SIG-M5 treated with dmso at 0.1 percent for 504 hours (cell line): ENCODE measurements at regions not wholly inside any gene's neighbourhood (a gene's known extent, or its start where the extent isn't known, plus 50 kb on each side); places are given as distances from the start of the nearest gene placed in this dataset.
"Not testable (repeated sequence)": the region's sequence is repeated elsewhere in the genome, so short reads cannot be mapped to it uniquely, and the experiment has no call there.

Experiments used
- DNase-seq: peaks from one replicate; lab custom pipeline; 2025; ENCODE audit not compliant: unreplicated experiment; lab: John Stamatoyannopoulos, UW

GRCh38 chr5:53405396-53405795, 75.0 kb upstream of the FST start:
- no peak for DNase-seq

DNA sequence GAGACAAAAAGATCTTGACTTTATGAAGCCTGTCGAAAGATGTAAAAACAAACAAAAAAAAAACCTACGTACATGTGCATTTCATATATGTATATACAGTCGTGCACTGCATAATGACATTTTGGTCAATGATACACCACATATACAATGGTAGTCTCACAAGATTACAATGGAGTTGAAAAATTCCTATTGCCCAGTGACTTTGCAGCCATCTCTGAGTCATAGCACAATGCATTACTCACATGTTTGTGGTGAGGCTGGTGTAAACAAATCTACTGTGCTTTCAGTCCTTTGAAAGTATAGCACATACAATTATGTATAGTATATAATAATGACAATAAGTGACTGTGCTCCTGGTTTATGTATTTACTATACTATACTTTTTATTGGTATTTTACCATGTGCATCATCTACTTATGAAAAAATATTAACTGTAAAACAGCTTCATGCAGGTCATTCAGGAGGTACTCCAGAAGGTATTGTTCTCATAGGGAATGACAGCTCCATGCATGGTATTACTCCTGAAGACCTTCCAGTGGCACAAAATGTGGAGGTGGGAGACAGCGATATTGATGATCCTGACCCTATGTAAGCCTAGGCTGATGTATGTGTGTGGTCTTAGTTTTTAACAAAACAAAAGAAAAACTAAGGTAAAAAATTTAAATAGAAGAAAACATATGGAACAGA, 73.7 kb upstream of the FST start:
- no peak for DNase-seq

DNA sequence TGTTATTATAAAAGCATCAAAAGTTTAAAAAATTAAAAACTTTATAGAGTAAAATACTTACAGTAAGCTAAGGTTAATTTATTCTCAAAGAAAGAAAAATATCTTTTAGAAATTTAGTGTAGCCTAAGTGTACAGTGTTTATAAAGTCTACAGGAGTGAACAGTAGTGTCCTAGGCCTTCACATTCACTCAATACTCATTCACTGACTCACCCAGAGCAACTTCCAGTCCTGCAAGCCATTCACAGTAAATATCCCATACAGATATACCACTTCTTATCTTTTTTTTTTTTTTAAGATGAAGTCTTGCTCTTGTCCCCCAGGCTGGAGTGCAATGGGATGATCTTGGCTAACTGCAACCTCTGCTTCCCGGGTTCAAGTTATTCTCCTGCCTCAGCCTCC, 73.1 kb upstream of the FST start:
- DNase-seq: no peak

DNA sequence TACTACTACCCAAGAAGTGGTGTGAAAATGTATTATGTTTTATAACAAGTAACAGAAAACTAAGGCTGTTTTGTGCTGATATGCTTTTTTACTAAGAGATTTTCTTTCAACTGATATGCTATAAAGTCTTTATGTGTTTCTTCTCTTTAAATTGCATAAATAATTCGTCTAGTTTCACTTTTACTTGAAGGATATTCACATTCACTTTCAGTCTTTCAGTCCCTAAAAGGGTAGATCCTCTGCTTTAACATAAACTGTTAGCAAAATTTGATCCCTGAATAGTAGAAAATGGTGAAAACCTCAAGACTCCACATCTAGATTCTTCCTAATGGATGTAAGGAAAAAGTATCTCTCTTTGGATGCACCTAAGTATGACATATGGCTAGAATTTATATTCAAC, 69.0 kb upstream of the FST start:
- DNase-seq: no peak

DNA sequence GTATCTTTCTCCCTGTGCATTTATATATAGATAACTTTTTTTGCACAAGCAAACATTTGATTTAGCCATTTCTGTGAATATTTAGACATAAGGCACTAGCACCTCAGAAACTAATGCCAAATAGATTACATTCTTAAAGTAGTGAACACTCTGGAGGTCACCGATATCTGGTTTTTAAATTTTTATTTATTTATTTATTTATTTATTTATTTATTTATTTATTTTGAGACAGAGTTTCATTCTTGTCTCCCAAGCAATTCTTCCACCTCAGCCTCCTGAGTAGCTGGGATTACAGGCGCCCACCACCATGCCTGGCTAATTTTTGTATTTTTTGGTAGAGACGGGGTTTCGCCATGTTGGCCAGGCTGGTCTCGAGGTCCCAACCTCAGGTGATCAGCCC, 67.9 kb upstream of the FST start:
- not testable (repeated sequence) for DNase-seq

DNA sequence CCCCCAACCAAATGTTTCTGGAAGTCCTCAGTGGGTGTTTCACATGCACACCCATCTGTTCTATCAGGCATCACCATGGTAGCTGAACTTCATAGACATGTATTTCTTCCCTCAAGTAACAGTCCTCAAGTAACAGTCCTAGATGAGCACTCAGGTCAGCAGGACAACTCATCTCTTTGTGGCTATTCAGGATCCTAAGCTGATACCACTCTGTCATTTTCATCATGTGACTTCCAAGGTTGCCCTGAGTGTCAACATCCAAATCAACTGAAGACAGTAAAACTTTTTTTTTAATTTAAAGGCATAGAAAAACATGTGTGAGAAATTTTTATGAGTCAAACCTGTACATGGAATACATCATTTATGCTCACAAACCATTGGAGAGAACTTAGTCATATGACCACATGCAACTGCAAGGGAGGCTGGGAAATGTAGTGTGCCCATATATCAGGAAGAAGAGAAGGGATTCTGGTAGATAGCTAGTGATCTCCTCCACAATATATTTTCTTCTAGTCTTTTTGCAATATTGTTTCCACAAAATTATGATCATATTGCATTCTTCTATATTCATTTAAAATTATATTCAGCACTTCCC, 64.2 kb upstream of the FST start:
- DNase-seq: peak; percentile 18

- no peak for DNase-seq
Measured at GRCh38 chr5:53418409-53418808, 62.0 kb upstream of the FST start.

GRCh38 chr5:53418826-53419658, 61.4 kb upstream of the FST start:
- no peak for DNase-seq

GRCh38 chr5:53422539-53422938, 57.9 kb upstream of the FST start:
- no peak for DNase-seq

DNA sequence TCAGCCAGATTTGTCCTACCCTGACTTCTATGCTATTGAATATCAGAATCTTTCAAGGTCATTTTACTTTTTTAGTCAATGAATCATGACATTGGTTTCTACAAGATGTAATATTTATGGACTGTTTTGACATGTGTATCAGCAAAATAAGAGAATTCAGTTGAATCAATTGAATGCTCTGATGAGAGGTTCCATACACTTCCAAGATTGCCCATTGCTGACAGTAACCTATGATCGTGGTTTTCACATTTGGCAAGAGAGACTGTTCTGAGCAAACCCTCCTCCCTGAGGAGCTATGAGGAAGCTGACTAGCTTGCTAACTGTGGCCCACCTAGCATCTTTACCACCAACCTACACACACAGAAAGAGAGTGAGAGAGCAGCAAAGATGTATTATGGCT, 56.7 kb upstream of the FST start:
- no peak for DNase-seq

DNA sequence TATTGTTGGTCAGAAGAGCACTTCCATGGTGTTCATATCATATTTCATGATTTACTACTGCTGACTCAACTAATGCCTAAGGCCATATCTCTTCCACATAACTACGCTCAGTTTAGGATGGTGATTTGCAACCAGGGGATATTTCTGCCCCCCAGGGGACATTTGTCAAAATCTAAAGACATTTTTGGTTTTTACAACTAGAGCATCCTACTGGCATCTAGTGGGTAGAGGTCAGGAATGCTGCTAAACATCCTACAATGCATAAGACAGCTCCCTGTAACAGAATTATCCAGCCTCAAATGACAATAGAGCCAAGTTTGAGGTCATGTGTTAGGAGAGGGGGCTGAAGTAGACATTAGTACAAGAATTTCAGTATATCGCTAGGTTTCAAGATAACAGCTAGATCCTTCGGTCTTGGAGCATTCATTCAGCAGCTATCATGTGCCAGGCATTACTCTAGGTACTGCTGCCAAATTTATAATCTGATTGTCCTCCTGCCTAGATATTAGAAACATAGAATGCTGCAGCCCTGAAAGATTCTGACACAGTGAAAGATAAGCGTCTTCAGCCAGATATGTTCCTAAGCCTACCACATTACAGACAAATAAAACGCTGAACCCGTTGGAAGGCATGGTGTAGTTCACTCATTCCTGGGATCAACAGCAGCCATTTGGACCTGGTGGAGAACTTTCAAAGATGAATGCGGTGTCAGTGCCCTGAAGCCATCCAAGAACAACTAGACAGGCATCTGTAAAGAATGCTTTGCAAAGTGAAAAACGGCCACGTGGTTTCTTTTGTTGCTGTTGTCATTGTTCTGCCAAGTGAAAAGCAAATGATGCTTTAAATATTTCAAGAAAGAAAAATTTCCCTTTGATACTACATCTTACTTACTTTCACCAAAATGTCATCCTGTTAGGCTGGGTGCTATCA, 55.5 kb upstream of the FST start:
- no peak for DNase-seq

DNA sequence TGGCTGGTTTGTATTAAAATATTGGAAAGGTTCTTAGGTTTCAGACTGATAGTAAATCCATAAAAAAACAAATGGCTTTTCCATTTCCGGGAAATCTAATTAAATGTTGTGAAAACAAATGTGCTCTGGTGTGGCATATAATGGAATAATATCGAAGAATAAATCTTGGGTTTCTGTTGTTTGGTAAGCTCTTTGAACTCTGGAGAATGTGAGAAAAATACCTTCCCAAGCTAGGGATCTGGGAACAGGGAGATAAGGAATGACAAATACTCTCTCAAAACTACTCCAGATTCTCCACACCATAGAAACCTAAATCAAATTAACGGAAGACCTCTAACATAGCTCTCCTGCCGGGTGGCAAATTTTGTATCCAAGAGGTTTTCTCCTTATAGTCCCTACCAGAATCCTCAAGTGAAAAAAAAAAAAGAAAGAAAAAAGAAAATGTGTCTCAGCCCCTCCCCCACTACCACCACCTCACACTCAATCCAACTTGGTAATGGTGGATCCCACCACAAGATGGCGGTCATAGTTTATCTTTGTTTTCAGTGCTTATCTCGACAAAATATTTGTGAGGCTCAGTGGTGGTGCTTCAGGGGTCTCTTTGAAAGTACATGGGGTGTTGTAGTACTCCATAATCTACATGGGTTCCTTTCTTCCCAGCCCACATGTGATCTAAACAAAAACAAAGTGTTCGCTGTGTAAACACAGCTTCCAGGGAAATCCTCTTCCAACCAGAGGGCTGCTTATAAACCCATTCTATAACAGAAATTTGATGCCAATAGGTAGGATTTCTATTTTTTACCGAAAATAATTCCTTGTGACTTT, 54.5 kb upstream of the FST start:
- peak; percentile 54 for DNase-seq

- no peak for DNase-seq
Measured at GRCh38 chr5:53426512-53426830, 54.0 kb upstream of the FST start.

DNA sequence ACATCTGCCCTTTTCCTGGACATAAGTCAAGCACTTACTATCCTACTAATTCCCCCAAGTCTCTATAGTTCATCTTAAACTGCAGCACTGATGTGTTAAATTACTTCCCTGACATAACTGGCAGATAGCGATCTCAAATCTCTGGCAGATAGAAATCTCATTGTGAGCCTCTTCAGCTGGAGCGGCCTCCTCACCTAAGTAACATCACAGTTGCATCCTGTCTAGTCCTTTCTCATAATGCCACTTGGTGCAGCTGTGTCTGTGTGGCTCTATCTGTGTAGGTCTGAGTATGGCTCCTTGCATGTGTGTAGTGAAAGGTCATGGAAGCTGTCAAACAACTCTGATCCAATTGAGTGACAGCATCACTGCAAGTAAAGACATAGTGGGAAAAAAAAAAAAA, 53.6 kb upstream of the FST start:
- no peak for DNase-seq

- no peak for DNase-seq
Measured at GRCh38 chr5:53427965-53428364, 52.5 kb upstream of the FST start.

DNA sequence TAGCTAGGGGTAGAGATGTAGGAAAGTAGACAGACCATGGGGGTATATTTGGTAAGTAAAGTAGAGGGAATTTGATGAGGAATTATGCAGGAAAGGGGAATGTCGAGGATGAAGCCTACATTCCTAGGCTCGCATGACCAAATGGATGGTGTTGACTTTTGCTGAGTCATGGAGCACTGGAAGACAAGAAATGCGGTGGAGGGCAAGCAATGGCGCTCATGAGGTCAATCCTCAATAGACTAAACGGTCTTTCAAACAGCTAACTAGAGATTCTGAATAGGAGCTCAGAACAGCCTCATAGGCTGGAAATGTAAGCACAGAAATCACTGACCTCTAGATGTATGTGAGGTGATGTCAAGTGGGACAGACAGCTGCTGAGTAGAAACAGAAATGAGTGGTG, 50.7 kb upstream of the FST start:
- DNase-seq: no peak

DNA sequence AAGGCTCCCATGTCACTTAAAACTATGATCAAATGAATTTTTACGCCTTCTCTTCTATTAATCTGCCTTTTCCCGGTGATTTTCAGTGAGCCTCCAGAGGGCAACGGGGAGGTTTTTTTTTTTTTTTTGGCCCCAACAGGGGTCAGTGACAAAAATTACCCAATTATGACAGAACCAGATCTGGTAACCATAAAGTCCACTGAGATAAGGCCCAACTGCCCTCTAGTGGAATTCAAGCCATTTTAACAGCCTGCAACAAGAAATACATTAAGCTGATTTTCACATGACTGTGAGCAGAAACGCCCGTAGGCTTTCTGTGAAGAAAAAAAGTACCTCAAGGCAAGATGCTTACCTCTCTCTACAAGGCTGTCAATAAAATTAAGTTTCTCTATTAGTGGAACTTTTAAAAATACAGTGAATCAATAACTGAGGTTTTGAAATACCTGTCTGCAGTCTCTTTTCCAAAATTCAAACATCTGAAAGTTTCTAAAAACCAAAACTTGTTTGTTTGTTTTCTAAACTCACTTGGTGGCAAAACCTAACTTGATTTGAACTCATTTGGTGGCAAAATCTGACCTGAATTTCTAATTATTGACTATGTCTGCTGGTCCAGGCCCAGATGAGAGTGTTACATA, 49.7 kb upstream of the FST start:
- DNase-seq: peak; percentile 28
